Lower leg skin (tissue), 4 donors: ENCODE measurements at regions not wholly inside any gene's neighbourhood (a gene's known extent, or its start where the extent isn't known, plus 50 kb on each side); places are given as distances from the start of the nearest gene placed in this dataset.
A peak's percentile ranks its signal among the peaks of the same experiment; 100 is the strongest.

ENCODE experiments used
- DNase-seq, 2 donors: peaks; one replicate each; pipeline ENCODE4 v3.0.0-alpha.2; 2019; ENCODE audit warnings: low spot score in 2 of 2
- H3K4me3 ChIP-seq: fragments of 200-600 bp; sonication (generic); 2 replicates; pipeline ENCODE4 v1.5.1; 2017; ENCODE audit warnings: mild to moderate bottlenecking, low read depth; ENCODE audit not compliant: poor library complexity, severe bottlenecking
- CTCF ChIP-seq, 3 donors: fragments of 450-650 bp; IDR thresholded peaks; one replicate each; pipeline ENCODE4 v1.5.1; 2016; ENCODE audit warnings: antibody characterized with exemption in 3 of 3, mild to moderate bottlenecking in 3 of 3, moderate library complexity in 2 of 3
- POLR2A ChIP-seq, 2 donors: fragments of 450-650 bp; IDR thresholded peaks; one replicate each; pipeline ENCODE4 v1.6.1; 2016 to 2017; ENCODE audit warnings: antibody characterized with exemption in 2 of 2, mild to moderate bottlenecking in 1 of 2, moderate library complexity in 1 of 2
- WGBS, 2 donors: methylation state at CpG; one replicate each; pipeline ENCODE4 v1.1.5; 2018; 5-methylcytosine and 5-hydroxymethylcytosine counted together
- intact Hi-C: fragments of 100-400 bp; cut with DNase I; formaldehyde crosslinking; loops from one replicate; pipeline ENCODE4 v1.15.0; 2023; ENCODE audit warnings: low total_unique reads

GRCh38 chr10:88147000-88147798 is 283.8 kb downstream of the PTEN start:
- intact Hi-C loops = no loop called here
- H3K4me3 ChIP-seq = no peak overlapping the region
- no peak for TF ChIP-seq POLR2A (IDR thresholded peaks at IDR 0.05)
- TF ChIP-seq CTCF (IDR thresholded peaks at IDR 0.05) = no peak
- 69 to 72% methylated on average over 5 of the region's 5 CpGs for WGBS, 2 donors
- peak in 1 of 2 donors; percentile 26 for DNase-seq

DNA sequence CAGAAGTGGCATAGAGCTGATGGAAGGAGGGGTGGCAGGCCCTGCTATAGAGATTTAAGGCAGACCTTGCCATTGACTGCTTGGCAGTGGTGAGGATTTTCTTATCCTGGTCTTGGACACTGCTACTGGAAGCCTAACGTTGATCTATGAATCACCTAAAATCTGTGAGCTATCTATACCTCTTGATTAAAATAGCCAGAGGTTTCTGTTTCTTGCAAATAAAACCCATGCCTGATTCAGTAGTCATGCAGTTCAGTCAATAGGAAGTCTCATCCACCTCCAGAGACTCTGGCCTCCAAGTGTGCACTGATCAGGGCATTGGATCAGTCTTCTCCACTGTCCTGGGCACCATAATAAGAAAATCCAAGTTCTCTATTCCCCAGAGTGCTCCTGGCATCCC is 286.5 kb downstream of the PTEN start:
- 59 to 74% methylated on average over 1 of the region's 1 CpG for WGBS, 2 donors
- H3K4me3 ChIP-seq = no peak overlapping the region
- intact Hi-C loops = no loop called here
- no peak for DNase-seq
- TF ChIP-seq POLR2A (IDR thresholded peaks at IDR 0.05) (no peak), CTCF (IDR thresholded peaks at IDR 0.05) (no peak)

DNA sequence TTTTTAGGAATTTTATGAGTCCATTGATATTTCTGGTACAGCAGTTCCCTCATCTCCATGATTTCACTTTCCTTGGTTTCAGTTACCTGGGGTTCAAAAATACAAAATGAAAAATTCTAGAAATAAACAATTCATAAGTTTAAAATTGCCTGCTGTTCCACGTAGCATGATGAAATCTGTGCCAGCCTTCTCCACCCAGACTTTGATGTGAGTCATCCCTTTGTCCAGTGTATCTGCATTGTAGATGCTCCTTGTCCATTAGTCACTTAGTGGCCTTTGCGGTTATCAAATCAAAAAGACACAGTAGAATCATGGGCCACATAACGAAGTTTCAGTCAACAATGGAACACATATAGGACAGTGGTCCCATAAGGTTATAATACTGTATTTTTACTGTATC is 286.9 kb downstream of the PTEN start:
- no peak for DNase-seq
- intact Hi-C loops = no loop called here
- no peak overlapping the region for H3K4me3 ChIP-seq
- WGBS, 2 donors = 67 to 70% methylated on average over 3 of the region's 3 CpGs
- TF ChIP-seq POLR2A (IDR thresholded peaks at IDR 0.05) = no peak
- TF ChIP-seq CTCF (IDR thresholded peaks at IDR 0.05) = no peak

GRCh38 chr10:88152728-88153133 is 289.3 kb downstream of the PTEN start:
- intact Hi-C loops = no loop called here
- peak; percentile 69 to 86 for DNase-seq
- H3K4me3 ChIP-seq = no peak overlapping the region
- 8% methylated on average over 1 of the region's 1 CpG for WGBS, 2 donors
- TF ChIP-seq POLR2A (IDR thresholded peaks at IDR 0.05) = no peak
- TF ChIP-seq CTCF (IDR thresholded peaks at IDR 0.05) = no peak

GRCh38 chr10:88154596-88155250 is 291.3 kb downstream of the PTEN start:
- no peak overlapping the region for H3K4me3 ChIP-seq
- intact Hi-C loops = no loop called here
- no peak for DNase-seq
- TF ChIP-seq CTCF (IDR thresholded peaks at IDR 0.05) (no peak), POLR2A (IDR thresholded peaks at IDR 0.05) (no peak)
- WGBS, 2 donors = 71 to 75% methylated on average over 6 of the region's 6 CpGs
